GM12865 (cell line): ENCODE measurements at regions not wholly inside any gene's neighbourhood (a gene's known extent, or its start where the extent isn't known, plus 50 kb on each side); places are given as distances from the start of the nearest gene placed in this dataset.

Experiments
- DNase-seq: peaks from one replicate; pipeline ENCODE4 v3.0.0; 2010; ENCODE audit warnings: low read depth
- H3K4me3 ChIP-seq: 2 replicates; pipeline ENCODE4 v1.5.1; 2011; ENCODE audit warnings: mild to moderate bottlenecking, low read depth, low read length, control low read depth
- TF ChIP-seq, protein P1 (sequence below): IDR thresholded peaks from 2 replicates; pipeline ENCODE4 v1.5.1; 2011; ENCODE audit warnings: low read length, control low read depth, low read depth, inconsistent platforms; ENCODE audit not compliant: insufficient read depth; ENCODE audit errors: missing control alignments

- H3K4me3 ChIP-seq = no peak overlapping the region
- TF ChIP-seq, protein P1, sequence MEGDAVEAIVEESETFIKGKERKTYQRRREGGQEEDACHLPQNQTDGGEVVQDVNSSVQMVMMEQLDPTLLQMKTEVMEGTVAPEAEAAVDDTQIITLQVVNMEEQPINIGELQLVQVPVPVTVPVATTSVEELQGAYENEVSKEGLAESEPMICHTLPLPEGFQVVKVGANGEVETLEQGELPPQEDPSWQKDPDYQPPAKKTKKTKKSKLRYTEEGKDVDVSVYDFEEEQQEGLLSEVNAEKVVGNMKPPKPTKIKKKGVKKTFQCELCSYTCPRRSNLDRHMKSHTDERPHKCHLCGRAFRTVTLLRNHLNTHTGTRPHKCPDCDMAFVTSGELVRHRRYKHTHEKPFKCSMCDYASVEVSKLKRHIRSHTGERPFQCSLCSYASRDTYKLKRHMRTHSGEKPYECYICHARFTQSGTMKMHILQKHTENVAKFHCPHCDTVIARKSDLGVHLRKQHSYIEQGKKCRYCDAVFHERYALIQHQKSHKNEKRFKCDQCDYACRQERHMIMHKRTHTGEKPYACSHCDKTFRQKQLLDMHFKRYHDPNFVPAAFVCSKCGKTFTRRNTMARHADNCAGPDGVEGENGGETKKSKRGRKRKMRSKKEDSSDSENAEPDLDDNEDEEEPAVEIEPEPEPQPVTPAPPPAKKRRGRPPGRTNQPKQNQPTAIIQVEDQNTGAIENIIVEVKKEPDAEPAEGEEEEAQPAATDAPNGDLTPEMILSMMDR = no peak
Observed at GRCh38 chr19:28929006-28929405, 283.9 kb downstream of the UQCRFS1 start.

DNA sequence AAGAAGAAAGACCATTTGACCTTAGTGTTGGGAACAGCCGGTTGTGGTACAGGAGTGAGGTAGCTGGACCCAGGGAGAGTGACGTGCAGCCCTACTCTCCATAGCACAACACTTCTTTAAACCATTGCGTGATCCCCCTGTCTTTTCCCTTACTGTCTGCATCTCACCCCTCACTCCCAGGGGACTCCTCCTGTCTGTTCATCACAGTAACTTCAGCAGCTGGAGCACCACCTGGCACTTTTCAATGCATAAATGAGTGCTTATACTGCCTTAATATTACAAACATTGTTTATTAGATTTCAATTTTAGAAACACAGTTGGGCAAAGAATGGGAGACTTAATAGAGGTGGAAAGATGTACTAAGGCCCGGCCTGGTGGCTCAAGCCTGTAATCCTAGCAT is 285.5 kb downstream of the UQCRFS1 start:
- no peak for DNase-seq
- TF ChIP-seq, protein P1 = no peak
- H3K4me3 ChIP-seq = no peak overlapping the region

More at GRCh38 chr19:28929006-28929405, 283.9 kb downstream of the UQCRFS1 start:
- DNase-seq = no peak

- H3K4me3 ChIP-seq = no peak overlapping the region
- TF ChIP-seq, protein P1 = no peak
- DNase-seq = no peak
Observed at GRCh38 chr19:28920269-28921066, 292.5 kb downstream of the UQCRFS1 start.

GRCh38 chr19:28917621-28918020 is 295.3 kb downstream of the UQCRFS1 start:
- TF ChIP-seq, protein P1 = no peak

GRCh38 chr19:28915737-28916460 is 297.1 kb downstream of the UQCRFS1 start:
- no peak for DNase-seq
- H3K4me3 ChIP-seq = no peak overlapping the region
- TF ChIP-seq, protein P1 = no peak

More at GRCh38 chr19:28917621-28918020, 295.3 kb downstream of the UQCRFS1 start:
- no peak overlapping the region for H3K4me3 ChIP-seq
- DNase-seq = no peak

GRCh38 chr19:28915202-28915601 is 297.7 kb downstream of the UQCRFS1 start:
- DNase-seq = no peak
- TF ChIP-seq, protein P1 = no peak
- H3K4me3 ChIP-seq = no peak overlapping the region

DNA sequence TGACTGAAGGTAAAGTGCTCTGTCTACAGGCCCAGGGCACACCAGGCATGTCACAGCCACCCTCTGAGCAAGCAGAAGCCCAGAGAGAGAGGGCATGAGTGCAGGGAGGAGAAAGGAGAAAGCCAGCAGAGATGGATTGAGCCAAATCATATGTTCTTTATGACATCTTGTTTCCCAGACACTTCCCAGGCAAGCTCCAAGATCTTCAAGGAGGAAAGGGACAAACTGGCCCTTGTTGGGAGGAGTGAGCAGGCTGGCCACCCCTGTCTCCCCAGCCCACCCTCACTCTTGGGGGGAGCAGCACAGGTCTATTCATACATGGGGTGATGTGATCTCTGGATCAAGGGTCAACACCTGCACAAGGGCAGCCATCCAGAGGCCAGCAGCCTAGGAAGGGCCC is 298.8 kb downstream of the UQCRFS1 start:
- no peak for DNase-seq
- TF ChIP-seq, protein P1 = no peak
- no peak overlapping the region for H3K4me3 ChIP-seq
